ENCODE measurements at regions not wholly inside any gene's neighbourhood (a gene's known extent, or its start where the extent isn't known, plus 50 kb on each side); places are given as distances from the start of the nearest gene placed in this dataset.

GRCh38 chr2:4134551-4135550 is 431.5 kb downstream of the DCDC2C start:
- WGBS, 2 donors = 51% methylated on average over 8 of the region's 8 CpGs
- no peak for DNase-seq (ENCODE audit: low spot score in 2 of 2)
- no peak overlapping the region for H3K4me3 ChIP-seq (ENCODE audit: low read depth, poor library complexity, severe bottlenecking)
- TF ChIP-seq, protein P1, sequence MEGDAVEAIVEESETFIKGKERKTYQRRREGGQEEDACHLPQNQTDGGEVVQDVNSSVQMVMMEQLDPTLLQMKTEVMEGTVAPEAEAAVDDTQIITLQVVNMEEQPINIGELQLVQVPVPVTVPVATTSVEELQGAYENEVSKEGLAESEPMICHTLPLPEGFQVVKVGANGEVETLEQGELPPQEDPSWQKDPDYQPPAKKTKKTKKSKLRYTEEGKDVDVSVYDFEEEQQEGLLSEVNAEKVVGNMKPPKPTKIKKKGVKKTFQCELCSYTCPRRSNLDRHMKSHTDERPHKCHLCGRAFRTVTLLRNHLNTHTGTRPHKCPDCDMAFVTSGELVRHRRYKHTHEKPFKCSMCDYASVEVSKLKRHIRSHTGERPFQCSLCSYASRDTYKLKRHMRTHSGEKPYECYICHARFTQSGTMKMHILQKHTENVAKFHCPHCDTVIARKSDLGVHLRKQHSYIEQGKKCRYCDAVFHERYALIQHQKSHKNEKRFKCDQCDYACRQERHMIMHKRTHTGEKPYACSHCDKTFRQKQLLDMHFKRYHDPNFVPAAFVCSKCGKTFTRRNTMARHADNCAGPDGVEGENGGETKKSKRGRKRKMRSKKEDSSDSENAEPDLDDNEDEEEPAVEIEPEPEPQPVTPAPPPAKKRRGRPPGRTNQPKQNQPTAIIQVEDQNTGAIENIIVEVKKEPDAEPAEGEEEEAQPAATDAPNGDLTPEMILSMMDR (IDR thresholded peaks at IDR 0.05) = no peak
- no peak for TF ChIP-seq POLR2A (IDR thresholded peaks at IDR 0.05)
- intact Hi-C loops (cut with DNase I; ENCODE audit: low total_unique reads) = no loop called here

DNA sequence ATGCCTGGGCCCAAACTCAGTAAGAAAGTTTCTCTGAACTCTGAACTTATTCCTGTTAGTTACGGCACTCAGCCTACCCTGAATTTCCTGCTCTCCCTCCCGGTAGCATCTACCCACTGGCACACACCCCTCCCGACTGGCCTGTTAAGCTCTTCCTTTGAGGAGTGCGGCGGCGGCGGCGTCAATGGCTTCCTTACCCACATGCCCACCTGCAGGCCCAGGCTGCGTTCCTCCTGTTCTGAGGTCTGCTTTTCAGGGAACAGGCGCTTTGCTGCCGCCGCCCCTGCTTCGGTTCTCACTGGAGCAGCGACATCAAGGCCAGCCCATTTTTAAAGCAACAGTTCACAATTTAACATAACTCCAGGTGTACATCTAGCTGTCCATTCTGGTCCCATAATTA is 432.4 kb downstream of the DCDC2C start:
- no peak for DNase-seq (ENCODE audit: low spot score in 2 of 2)
- intact Hi-C loops (cut with DNase I; ENCODE audit: low total_unique reads) = no loop called here

GRCh38 chr2:4139316-4139715 is 435.9 kb downstream of the DCDC2C start:
- WGBS, 2 donors = 85 to 93% methylated on average over 6 of the region's 6 CpGs
- no peak overlapping the region for H3K4me3 ChIP-seq (ENCODE audit: low read depth, poor library complexity, severe bottlenecking)
- no peak for DNase-seq (ENCODE audit: low spot score in 2 of 2)
- TF ChIP-seq, protein P1 (IDR thresholded peaks at IDR 0.05) = no peak
- no peak for TF ChIP-seq POLR2A (IDR thresholded peaks at IDR 0.05)
- intact Hi-C loops (cut with DNase I; ENCODE audit: low total_unique reads) = no loop called here

More for the DNA sequence above, 432.4 kb downstream of the DCDC2C start:
- TF ChIP-seq, protein P1 (IDR thresholded peaks at IDR 0.05) = no peak
- TF ChIP-seq POLR2A (IDR thresholded peaks at IDR 0.05) = no peak
- H3K4me3 ChIP-seq (ENCODE audit: low read depth, poor library complexity, severe bottlenecking) = no peak overlapping the region
- WGBS, 2 donors = 75 to 82% methylated on average over 14 of the region's 14 CpGs

- TF ChIP-seq POLR2A (IDR thresholded peaks at IDR 0.05) = no peak
- TF ChIP-seq, protein P1 (IDR thresholded peaks at IDR 0.05) = no peak
- DNase-seq (ENCODE audit: low spot score in 2 of 2) = no peak
- WGBS, 2 donors = 67 to 73% methylated on average over 1 of the region's 1 CpG
- intact Hi-C loops (cut with DNase I; ENCODE audit: low total_unique reads) = no loop called here
- no peak overlapping the region for H3K4me3 ChIP-seq (ENCODE audit: low read depth, poor library complexity, severe bottlenecking)
Observed at GRCh38 chr2:4139731-4140130, 436.4 kb downstream of the DCDC2C start.

- no peak overlapping the region for H3K4me3 ChIP-seq (ENCODE audit: low read depth, poor library complexity, severe bottlenecking)
- intact Hi-C loops (cut with DNase I; ENCODE audit: low total_unique reads) = no loop called here
- 43 to 46% methylated on average over 9 of the region's 9 CpGs for WGBS, 2 donors
- TF ChIP-seq, protein P1 (IDR thresholded peaks at IDR 0.05) = no peak
- TF ChIP-seq POLR2A (IDR thresholded peaks at IDR 0.05) = no peak
- DNase-seq (ENCODE audit: low spot score in 2 of 2) = no peak
Observed at GRCh38 chr2:4140281-4140970, 437.1 kb downstream of the DCDC2C start.

Data from lower leg skin (tissue), 4 donors.